ENCODE measurements at regions not wholly inside any gene's neighbourhood (a gene's known extent, or its start where the extent isn't known, plus 50 kb on each side); places are given as distances from the start of the nearest gene placed in this dataset.
"Not testable (repeated sequence)": the region's sequence is repeated elsewhere in the genome, so short reads cannot be mapped to it uniquely, and the experiment has no call there.

DNA sequence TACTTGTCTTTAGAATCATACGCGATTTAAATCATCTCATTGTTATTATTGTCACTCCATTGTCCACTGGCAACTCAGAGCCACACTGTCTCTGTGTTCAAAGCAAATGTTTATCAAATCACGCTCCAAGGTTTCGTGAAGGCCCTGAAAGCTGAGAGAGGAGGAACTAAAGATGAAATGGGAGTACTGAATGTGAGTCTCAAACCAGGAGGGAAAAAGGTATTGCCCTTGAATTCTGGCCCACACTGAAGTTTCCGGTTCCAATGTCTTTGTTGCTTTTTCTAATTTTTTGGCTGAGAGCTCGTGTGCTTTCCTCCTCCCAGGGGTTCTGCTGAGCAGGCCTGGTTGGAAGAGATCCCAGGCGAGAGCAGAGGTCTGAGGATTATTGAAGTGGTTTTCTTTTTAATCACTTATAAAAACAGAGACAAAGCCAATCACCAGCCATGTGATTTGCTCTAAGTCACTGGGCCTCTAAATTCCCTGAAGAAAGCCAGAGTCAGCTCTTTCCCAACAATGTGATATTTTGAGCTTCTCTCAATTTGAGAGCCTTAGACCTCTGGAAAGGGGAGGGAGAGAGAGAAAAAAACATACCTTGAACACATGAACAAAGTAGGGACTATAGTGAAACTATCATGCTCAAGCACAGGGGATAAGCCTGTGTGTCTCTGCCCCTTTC lies 420.8 kb upstream of the GRAMD2B start:
- DNase-seq: no peak

DNA sequence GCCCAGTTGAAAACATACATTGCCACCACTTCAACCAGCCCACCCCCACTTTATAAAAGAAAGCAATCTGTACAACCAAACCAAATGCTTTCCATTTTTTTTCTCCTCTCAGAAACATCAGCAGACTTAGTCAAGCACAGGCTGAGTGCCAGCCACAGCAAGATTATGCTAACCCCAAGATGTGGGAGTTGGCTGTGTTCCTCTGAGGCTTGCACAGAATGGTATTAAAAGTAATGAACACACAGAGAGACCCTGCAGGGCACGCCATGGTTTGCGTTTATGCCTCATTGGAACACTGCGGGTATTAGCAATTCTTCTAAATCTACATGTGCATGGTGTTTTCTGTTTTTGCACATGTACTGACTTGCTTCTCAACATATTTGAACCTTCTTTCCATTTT lies 419.9 kb upstream of the GRAMD2B start:
- DNase-seq: no peak

DNA sequence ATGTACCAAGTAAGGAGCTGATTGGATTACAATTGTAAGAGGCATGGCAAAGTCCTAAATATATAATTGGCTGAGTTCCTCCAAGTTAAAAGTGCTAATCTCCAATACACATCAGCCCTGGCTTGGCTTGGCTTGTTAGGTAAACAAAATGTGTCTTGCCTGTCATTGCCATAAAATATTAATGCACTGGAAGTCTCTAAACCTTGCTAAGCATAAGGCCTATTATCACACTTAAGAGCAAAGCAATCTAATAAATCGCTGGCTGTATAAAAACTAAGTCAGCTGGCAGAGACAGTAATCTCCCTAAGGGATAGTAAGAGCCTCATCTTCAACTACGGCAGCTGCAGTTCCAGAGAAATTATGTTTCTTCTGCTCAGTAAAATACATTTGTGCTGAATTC lies 418.6 kb upstream of the GRAMD2B start:
- DNase-seq: no peak

DNA sequence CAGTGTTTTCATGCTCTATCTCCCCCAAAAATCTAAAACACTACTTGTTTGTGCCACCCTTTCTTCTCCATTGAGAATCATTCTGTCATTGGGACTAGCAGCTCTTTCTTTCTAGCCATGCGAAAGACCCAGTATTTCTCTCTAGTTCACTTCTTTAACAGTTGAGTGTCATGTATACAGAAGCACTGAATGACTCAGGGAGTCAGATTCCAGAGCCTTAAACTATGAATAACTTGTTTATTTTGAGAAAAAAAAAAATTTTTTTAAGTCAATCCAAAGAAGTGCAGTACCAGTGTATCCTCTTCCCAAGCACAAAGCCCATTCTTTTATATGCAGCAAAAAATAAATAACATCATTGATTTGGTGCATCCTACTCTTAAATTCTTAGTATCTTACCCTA lies 415.4 kb upstream of the GRAMD2B start:
- no peak for DNase-seq

DNA sequence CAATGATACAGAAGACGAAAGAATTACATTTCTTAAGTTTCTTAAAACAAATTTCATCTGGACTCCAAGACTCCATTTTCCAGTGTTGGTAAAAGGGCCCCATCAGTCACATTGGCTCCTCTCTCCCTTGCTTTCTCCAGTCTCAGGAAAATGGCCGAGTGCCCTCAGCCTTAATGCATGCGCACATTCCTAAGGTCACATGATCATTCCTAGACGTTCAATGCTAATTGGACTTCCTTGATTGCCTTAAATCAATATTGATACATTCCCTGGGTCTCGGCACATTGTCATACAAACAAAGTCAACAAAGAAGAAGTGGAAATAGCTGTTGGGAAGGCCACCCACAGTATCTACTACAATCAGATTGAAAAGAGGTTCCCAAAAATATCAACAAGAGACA lies 413.6 kb upstream of the GRAMD2B start:
- DNase-seq: no peak

DNA sequence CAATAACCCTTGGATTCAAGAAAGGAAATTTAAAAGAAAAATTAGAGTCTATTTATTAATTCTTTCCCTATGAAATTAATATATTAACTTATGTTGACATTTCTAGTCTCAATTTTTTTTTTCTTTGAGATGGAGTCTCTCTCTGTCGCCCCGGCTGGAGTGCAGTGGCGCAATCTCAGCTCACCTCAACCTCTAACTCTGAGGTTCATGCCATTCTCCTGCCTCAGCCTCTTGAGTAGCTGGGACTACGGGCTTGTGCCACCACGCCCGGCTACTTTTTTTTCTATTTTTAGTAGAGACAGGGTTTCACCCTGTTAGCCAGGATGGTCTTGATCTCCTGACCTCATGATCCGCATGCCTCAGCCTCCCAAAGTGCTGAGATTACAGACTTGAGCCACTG lies 411.7 kb upstream of the GRAMD2B start:
- DNase-seq: not testable (repeated sequence)

DNA sequence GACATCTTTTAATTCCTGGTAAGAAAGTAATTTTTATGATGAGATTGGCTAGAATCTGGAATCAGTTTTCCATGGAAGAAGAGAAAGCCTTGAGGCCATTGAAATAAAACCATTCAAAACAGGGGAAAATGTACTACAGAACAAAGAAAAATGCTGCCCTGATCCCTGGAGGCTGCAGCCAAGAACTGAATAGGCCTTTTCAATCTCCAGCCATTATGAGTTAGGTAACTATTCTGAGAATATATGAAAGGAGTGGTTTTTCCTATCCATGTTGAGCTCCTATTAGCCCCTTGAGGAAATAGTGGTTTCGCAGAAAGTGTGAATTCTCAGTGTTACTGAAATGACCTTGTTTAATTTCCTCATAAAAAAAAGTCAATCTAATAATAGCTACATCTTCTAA lies 408.5 kb upstream of the GRAMD2B start:
- DNase-seq: no peak

DNA sequence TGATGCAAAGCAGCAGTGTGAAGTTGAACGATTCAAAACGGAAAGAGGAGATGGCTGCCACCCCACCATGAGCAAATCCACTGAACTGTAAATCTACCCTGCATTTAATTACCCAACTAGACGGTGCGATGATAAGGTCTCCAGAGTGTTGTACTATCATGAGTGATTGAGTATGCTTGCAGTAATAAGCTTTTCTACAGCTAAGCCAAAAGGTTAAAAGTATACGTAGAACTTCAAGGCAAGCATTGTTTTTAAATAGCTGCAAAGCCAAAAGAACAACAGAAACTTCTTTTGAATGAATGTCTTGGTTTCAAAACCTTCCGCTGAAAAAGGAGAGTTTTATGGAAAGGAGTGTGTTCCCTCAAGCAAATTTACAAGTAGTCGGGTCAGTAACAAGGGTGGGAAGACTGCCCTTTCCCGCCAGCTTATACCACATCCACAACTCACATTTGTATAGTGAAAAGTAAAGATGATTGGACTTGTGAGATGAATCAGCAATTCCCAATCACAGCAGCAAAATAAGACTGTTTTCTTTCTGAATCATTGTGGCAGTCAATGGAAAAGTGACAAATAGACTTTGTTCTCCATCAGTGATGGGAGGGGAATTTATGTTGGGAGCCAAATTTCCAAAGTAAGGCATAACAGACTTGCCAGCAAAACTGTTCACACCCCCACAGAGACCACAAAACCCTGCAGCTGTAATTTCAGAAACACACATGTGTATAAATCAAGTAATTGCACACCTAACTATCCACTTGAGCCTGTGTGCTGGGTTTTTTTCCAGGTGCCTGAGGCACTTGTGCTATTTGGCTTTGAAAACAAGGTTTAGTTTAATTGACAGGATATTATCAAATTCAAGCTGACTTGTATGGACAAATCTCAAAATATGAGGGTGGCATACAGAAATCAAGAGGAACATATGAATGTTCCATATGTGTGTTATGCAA lies 407.7 kb upstream of the GRAMD2B start:
- DNase-seq: no peak

DNA sequence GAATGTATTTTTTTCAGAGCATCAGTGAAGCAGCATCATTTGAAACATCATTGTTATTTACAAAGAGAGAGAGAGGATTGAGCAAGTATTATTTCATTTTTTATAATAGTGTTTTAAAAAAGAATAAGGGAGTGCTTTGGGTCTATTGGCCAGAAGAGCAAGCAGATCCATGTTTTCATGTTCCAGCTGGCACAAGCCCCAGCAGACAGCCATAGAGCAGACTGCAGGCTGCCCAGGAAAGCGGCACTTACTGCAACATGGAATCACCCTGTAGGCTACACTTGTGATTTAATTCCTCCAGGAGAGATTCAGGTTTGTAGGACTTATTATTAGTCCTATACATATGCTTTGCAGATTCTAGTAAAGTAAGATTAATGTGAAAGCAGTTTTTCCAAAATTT lies 407.0 kb upstream of the GRAMD2B start:
- DNase-seq: no peak

DNA sequence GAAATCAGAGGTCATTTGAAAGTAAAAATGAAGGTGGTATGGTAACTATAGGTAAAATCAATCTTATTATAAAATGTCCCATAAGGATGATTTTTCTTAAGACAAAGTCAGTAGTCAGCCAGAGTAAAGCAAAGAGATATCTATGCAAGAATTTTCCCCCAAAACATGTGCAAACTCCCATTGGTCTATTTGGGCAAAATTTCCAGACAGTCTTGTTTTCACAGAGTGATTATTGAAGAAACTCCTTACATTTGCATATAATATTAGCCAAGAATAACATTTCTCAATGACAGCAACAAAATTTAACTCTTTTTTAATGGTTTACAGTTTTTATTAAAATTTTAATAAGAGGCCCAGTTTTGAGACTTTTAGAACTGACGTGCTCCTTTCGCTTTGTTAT lies 406.1 kb upstream of the GRAMD2B start:
- no peak for DNase-seq

DNA sequence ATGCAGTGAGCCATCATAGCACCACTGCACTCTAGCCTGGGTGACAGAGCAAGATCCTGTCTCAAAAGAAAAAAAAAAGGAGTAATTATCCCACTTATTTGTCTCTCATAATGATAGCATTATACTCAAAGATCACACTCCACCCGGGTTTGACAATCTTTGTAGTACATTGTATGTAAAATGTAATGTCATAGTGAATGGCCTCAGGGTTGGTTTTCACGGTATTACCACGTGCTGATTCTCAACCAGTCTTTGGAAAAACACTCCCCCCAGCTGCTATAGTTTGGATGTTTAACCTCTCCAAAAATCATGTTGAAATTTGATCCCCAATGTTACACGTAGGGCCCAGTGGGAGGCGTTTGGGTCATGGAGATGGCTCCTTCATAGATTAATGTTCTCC lies 402.4 kb upstream of the GRAMD2B start:
- no peak for DNase-seq

DNA sequence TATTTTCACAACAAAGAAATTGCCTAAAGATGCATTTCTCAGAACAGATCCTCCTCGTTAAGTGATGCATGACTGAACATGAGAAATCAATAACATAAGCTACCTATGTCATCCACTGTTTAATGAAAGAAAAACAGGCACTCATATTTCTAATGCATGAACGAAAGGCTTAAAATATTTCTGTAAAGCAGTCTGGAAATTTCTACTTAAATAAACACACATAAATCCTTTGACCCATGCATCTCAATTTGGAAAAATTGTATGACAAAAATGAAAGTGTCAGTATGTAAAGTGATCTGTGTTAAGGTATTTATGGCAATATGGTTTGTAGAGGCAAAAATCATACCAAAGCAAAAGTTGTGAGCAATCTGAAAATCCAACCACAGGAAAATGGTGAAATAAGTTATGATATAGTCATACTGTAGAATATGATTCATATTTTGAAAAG lies 399.2 kb upstream of the GRAMD2B start:
- DNase-seq: no peak

DNA sequence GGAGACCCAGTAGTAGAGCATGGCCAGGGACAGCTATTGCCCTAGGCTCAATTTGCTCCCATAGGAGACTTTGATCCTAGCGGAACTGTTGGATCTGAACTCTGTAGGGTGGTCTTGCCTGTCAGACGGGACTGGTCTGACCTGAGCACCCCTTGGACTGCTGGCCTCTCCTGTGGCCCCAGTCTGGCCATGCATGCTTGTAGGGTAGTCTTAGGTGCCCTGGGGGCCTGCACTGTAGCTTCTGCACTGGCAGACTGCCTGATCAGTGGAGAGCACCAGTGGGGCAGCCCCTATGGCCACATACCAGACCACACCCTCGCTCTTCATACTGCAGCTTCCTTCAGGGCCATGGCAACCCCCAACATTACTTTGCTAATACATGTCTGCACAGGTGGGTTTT lies 396.1 kb upstream of the GRAMD2B start:
- DNase-seq: no peak

DNA sequence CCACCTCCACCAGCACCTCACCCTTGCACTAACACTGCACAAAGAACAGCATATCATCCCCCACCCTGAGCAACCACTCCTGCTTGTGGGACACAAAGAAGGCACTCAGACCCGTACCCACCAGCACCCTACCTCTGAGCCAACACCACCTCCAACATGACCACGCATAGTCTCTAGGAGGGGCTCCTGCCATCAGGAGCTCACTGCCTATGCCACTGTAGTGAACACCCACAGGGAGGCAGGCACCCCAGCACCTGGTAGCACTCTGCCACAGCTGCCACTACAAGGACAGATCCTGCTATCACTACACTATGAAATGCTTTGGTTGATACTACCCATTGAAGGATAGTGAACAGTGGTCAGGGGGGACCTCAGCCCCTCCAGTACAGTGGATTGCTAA lies 395.6 kb upstream of the GRAMD2B start:
- no peak for DNase-seq

DNA sequence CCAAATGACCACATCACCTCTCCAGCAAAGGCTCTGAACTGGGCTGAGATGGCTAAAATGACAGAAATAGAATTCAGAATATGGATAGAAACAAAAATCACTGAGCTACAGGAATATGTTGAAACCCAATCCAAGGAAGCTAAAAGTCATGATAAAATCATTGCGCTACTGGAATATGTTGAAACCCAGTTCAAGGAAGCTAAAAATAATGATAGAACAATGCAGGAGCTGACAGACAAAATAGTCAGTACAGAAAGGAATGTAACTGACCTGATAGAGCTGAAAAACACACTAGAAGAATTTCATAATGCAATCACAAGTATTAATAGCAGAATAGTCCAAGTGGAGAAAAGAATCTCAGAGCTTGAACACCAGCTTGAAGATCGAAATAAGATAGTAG lies 394.9 kb upstream of the GRAMD2B start:
- DNase-seq: no peak

DNA sequence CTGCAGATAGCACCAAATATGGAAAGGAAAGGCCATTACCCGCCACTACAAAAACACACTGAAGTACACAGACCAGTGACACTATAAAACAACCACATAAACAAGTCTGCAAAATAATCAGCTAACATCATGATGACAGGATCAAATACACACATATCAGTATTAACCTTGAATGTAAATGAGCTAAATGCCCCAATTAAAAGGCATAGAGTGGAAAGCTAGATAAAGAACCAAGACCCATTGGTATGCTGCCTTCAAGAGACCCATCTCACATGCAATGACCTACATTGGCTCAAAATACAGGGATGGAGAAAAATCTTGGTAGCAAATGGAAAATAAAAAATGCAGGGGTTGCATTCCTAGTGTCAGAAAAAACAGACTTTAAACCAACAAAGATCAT lies 393.9 kb upstream of the GRAMD2B start:
- not testable (repeated sequence) for DNase-seq

DNA sequence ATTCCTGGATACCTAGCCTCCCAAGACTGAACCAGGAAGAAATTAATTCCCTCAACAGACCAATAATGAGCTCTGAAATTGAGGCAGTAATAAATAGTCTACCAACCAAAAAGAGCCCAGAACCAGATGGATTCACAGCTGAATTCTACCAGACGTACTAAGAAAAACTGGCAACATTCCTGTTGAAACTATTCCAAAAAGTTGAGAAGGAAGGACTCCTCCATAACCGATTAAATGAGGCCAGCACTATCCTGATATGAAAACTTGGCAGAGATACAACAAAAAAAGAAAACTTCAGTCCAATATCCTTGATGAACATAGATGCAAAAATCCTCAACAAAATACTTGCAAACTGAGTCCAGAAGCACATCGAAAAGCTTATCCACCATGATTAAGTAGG lies 392.5 kb upstream of the GRAMD2B start:
- no peak for DNase-seq

DNA sequence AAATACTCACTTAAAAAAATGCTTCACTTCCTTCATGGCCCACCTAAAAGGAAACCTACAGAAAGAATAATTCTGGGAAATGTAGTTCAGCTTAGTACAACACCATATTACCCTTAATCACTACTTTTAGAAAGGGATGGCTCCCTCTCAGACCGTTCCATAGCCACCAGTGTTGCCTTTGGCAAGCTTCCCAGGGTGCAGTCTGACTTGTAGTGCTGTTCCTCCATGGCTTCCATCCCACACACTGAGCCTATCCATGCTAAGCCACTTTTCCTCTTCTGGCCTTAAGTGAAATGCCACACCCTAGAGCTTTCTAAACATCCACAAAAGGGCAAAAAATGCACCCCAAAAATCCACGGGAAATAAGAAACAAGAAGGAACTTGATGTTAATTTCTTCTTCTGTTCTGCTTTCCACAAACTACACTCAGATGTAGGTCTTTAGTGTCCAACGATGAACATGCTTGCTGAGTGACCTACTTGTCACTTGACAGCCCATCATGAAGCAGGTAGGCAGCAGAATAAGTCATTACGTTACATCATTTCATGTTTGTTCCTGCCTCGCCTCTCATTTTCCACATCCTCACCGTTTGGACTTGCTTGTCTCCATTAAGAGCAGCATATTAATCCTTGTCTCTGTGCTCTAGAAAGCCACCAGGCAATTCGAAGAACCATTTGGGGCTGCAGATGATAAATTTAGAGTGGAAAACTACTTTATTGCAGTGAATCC lies 391.1 kb upstream of the GRAMD2B start:
- no peak for DNase-seq

DNA sequence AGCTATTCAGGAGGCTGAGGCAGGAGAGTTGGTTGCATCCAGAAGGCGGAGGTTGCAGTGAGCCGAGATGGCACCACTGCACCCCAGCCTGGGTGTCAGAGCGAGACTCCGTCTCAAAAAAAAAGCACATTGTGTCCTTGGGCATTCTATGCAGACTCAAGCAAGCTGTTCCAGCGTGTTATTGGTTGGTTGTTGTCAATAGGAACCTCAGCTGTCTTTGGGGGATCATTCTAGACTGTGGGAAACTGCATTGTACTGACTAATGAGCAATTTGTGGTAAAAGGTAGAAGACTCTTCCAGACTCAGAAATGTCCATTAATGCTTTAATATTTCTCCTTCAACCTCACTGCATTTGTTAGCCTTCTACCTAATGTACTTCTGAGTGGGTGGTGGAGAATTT lies 379.5 kb upstream of the GRAMD2B start:
- no peak for DNase-seq

DNA sequence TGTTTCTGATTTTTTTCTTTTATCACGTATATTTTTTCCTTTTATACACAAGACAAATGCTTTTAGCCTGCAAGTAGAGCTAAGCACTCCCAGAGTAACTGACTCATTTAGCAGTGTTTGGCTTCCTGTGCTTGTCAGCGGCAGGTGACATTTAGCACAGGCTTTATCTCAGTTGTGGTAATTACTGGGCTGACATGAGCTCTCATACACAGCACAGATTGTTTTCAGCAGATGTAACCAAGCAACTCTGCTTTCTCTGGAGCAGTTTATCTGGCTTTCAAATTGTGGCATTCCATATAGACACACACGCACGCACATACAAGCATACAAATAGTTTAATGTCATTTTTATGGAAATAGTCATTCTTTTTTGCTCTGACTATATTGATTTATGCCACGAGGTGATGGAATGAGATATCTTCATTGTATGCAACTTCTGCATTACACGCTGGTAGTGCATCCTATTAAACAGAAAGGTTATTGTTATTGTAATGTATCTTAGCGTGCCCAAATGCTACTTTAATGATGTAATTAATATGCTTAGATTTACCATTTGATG lies 379.0 kb upstream of the GRAMD2B start:
- no peak for DNase-seq

DNA sequence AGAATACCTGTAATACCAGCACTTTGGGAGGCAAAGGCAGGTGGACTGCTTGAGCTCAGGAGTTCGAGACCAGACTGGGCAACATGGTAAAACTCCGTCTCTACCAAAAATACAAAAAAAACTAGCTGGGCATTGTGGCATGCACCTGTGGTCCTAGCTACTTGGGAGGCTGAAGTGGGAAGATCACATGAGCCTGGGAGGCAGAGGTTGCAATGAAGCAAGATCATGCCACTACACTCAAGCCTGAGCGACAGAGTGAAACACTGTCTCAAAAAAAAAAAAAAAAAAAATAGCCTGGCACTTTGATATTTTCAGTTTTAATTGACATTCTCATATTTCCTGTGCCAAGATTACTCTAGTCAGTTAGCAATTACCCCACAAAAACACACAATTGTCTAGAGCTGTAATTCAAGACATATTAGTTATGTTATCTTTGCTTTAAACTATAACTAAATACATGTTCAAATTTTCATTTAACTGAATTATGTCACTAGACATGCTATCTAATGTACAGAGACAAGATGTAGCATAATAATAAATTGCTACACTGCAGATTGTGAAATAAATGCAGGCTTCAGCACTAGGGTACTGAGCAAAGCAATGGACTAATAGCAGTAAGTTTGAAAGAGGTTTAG lies 378.2 kb upstream of the GRAMD2B start:
- no peak for DNase-seq

DNA sequence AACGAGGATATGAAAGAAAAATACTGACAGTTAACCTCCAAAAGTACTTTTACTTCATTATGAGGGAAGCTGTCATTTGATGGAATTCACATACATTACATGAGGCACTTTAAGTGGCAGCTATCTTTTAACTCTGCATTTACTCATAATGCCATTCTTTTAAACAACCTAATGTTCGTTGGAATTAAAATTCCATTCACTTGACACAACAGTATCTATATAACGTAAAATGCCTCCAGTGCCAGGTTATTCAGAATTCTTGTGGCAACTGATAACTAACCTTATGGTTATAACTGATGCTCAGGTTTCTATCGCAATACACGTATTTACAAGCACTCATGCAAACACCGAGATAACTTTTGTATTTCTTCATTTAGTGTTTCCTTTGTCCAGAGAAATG lies 376.9 kb upstream of the GRAMD2B start:
- DNase-seq: no peak

Measured in SIG-M5 (cell line).